Hypothalamus (tissue), 51 donors: ENCODE measurements at regions not wholly inside any gene's neighbourhood (a gene's known extent, or its start where the extent isn't known, plus 50 kb on each side); places are given as distances from the start of the nearest gene placed in this dataset.
"Not testable (repeated sequence)": the region's sequence is repeated elsewhere in the genome, so short reads cannot be mapped to it uniquely, and the experiment has no call there.

Source experiments
- DNase-seq, 51 donors: peaks; one replicate each; lab custom pipeline; 2025; lab: John Stamatoyannopoulos, UW

DNA sequence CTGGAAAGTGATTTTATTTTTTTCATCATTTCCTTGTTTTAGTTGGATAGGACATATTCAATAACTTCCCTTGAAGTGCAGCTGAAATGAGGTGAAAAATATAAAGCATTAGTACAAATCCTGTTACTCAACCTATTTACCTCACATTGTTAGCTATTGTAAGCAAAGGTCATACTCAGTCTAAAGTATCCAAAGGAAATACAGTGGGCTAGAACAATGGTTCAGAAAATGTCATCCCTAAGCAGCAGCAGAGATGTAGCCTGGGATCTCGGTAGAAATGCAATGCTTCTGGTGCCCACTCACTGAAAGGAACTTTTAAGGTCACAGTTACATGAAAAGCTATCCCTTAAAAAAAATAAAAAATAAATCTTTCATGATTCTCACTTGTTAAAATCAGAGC lies 300.6 kb downstream of the PPP4R3C start:
- no peak for DNase-seq

DNA sequence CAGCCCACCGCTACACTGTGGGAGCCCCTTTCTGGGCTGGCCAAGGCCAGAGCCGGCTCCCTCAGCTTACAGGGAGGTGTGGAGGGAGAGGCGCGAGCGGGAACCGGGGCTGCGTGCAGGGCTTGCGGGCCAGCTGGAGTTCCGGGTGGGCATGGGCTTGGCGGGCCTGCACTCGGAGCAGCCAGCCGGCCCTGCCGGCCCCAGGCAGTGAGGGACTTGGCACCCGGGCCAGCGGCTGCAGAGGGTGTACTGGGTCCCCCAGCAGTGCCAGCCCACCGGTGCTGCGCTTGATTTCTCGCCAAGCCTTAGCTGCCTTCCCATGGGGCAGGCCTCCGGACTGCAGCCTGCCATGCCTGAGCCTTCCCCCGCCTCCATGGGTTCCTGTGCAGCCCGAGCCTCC lies 306.2 kb downstream of the PPP4R3C start:
- not testable (repeated sequence) for DNase-seq

DNA sequence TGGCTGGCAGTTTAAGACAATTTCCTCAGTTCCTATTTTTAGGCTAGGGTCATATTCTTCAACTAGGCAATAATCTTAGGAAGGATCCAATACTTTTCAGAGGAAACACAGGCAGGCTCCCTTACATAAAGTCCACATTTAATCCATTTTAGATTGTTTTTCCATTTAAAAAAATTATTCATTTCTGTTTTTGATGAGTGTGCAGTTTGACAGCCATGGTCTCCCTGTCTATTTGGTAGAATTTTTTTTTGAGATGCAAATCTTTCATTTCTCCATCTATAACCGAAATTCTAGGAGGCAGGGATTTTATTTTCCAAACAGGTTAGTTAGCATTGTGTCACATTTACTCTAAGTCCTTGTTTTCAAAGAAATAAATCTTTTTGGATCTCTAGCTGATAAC lies 326.8 kb downstream of the PPP4R3C start:
- no peak for DNase-seq

DNA sequence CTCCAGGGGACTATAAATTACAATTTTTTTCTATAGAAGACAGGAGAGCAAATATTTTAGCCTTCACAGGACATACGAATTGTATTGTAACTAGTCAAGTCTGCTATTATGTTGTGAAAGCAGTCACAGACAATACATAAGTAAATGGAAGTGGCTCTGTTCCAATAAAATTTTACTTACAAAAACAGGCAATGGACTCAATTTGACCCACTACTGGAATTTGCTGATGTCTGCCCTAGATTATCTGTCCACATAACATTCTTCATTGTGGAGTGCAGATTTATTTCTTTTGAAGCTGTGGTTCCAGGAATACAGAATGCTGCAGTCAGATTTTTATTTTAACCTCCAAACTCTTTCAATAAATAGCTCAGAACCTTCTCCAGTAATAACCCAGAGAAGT lies 330.3 kb downstream of the PPP4R3C start:
- no peak for DNase-seq

DNA sequence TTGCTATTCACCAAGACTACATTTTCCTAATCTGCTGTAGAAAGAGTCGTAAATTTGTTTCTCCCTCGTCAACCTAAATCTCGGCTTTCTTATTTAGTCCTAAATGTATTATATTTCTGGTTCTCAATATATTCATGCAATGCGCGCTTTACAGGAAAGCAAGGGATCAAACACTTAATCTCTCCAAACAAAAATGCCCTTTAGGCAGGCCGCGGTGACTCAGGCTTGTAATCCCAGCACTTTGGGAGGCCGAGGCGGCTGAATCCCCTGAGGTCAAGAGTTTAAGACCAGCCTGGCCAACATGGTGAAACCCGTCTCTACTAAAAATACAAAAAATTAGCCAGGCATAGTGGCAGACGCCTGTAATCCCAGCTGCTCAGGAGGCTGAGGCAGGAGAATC lies 376.0 kb downstream of the PPP4R3C start:
- not testable (repeated sequence) for DNase-seq

DNA sequence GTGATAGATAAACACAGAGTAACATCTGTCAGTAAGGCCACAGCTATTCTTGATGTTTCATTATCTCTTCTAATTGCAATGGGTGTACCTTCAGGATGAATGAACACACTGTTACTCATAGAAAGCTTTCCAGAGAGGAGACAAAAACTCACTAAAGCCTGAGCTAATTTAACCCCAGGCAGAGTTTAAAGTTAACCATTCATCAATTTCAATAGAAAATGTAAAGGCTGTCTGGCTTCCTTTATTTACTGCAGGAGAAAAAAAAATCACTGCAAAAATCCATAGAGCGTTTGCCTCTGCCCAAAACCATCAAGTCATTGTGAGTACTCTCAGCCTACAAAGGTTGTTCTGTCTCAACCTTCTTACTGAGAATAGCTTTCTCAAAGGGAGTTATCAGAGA lies 376.9 kb downstream of the PPP4R3C start:
- DNase-seq = no peak

DNA sequence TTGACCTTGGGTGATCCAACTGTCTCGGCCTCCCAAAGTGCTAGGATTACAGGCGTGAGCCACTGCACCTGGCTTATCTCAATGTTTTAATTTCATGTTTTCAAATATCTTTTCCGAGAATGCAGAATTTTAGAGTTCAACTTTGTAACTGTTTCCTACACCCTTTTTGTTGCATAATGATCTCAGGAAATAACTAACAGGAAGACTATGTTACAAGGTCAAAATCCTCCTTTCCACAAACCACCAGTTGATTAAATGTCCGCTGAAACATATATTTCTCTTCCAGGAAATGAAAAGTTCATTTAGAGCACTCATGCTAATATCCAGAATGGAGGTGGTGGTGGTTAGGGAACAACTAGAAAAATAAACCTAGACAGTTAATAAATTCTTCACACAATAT lies 377.8 kb downstream of the PPP4R3C start:
- no peak for DNase-seq

DNA sequence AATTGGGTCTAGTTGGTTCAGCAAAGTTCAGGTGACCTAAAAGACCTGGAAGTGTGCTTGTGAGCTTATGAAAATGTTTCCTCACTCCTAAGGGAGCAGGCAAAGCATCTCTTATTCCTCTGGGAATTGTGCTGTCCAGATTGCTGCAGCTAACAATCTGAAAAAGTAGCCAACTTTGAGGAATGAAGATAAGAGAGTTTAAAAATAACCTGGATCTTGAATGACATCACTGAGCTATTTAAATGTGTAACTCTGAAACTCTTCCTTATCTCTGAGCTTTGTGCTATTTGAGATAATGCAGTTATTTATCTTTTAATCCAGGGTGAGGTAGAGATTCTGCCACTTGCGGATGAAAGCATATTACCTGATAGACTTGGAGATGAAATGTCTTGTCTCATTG lies 384.8 kb downstream of the PPP4R3C start:
- DNase-seq = no peak

DNA sequence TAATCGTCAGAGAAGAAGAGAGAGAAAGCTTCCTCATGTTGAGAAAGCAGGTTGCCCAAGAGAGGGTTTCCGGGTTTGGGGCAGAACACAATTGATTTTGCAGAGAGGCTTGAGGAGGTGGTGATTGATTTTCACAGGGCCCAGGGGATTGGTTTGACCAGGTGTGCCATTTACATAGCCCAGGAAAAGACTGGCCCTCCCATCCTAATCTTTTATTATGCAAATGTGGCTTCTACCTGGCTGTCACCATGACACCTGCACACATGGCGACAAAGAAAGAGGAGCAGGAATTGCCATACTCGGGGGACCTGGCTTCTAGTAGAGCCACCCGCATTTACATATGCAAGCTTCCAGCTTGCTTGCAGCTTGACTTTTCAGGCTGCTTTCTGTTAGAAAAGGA lies 405.3 kb downstream of the PPP4R3C start:
- DNase-seq = no peak

DNA sequence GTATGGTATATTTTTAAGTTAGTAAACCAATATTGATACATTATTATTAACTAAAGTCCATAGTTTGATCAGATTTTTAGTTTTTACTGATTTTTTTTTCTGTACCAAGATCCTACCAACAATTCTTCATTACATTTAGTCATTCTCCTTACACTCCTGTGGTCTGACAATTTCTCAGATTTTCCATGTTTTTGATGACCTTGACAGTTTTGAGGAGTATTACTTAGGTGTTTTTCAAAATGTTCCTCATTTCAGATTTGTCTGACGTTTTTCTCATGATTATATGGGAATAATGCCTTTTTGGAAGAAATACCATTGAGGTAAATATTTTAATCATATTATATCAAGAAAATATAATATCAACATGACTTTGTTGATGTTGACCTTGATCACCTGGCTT lies 423.8 kb downstream of the PPP4R3C start:
- no peak for DNase-seq

DNA sequence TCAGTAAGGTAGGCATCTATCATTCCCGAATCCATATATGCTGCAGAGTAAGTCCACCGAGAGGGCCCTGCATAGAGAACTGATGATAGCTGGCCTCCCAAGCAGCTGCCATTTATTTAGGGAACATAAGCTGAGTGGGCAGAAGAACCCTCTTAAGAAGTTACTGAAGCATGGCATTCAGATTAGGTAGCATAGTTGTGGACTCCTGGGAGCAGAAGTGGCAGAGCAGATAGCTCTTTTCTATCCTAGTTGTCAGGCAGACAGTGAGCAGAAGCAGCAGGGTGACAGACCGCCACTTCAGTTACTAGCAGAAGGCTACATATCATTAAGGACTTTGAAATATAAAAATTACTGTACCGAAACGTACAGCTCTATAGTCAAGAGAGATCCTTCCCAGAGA lies 454.7 kb downstream of the PPP4R3C start:
- no peak for DNase-seq

DNA sequence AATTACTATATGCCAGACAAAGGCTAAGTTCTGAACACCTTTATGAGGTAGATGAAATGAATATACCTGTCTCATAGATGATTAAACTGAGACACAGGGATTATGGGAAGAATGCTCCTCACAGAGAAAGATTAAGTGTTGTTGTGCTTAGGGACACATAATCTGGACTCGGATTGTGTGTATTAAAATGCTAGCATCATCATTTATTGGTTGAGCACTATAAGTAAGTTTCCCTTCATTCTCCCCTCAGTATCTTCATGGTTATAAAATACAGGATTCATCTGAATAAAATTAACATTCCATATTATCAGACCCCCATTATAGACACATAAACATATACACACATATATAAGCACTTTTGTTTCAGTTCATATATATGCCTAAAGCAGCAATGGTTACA lies 463.5 kb downstream of the PPP4R3C start:
- DNase-seq = no peak

DNA sequence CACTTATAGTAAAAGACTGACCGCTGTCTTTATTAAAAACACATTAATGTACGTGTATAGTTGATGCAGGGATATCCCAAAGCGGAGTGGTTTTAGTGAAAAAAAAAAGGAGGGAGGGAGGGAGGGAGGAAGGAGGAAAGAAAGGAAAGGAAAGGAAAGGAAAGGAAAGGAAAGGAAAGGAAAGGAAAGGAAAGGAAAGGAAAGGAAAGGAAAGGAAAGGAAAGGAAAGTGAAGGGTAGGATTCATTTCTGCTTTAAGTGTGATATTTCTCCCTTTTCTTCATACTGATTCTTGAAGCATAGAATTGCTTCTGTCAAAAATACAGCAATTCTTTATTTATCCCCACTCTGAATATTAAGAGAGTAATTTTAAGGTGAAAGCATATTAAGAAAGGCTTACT lies 504.9 kb downstream of the PPP4R3C start:
- DNase-seq = no peak

DNA sequence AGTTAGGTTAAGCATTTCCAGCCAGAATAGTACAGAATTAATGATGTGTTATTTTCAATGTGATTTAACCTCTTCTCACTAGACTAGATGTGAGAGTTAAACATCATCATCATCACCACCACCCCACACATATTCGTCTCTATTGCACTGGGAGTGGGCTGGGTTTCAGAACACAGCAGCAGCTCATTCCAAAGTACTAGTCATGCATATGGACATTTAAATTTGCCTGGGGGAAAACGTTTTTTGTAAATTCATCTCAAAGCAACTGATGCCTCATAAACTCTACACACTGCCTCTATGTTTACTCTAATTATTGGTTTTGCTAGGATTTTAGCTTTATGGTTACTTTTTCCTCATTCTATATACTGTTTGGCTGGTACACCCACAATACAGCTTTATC lies 509.1 kb downstream of the PPP4R3C start:
- no peak for DNase-seq

DNA sequence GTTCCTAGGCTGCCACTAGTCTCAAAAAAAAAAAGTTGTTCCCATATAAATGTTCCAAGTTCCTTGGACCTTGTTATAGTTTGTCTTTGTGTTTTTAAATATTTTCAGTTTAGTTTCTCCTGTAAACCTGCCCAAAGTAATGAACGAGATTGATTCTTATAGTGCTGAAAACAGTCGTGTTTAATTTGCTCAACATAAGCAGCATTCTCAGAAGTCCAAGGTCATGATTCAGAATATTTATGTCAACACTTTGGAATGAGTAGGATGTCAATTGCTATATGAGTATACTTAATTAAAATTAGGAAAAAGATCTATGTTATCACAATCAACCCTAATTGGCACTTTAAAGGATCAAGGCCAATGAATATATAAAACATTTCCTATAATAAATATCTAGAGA lies 510.9 kb downstream of the PPP4R3C start:
- no peak for DNase-seq

DNA sequence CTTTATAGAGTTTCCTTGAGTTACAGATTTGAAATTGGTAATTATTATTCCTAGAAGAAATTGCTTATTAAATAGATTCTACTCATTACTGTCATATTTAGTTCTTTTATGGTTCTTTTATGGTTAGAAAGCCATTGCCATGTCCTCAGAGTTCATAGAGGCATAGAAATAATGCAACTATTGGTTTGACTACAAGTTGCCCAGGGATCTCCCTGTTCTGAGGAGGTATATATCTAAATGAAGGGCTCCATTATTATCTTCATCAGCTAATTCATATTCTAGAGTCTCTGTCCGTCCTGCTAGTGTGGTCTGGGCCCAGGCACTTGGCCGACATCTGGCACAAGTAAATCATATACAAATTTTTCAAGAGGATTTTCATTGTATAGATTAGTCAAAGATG lies 535.7 kb downstream of the PPP4R3C start:
- DNase-seq = no peak

DNA sequence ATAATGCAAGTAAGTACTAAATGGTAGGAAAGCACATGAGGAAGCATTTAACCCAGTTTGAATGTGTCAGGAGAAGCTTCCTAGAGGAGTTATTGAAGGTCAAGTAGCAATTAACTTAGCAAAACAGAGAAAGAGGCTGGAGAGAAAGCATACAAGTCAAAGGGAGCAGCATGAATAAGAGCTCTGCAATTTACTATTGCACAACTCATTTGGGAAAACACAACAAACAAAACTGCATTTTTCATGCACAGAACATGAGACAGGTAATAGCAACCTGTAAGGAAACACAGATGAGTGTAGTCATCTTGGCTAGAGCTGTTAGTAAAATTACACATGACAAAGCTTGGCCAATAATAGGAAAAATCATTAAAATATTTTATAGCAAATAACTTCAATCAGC lies 538.1 kb downstream of the PPP4R3C start:
- no peak for DNase-seq

DNA sequence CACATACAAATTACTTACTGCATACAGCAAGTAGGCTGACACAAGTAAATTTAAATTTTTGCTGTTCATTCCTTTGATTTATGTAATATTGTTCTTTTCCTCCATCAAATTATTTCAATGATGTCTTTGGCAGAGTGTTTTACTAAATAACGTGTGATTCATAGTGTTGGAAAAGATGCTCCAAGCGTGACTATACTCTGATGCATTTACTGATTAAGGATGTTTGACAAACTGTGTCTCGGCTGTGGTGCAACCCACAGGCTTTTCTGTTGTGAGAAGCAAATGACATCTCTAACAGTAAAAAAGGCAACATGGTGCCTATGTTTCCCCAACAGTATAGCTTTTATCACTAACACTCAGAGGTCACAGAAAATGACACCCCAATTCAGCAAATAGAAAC lies 540.9 kb downstream of the PPP4R3C start:
- DNase-seq = no peak

DNA sequence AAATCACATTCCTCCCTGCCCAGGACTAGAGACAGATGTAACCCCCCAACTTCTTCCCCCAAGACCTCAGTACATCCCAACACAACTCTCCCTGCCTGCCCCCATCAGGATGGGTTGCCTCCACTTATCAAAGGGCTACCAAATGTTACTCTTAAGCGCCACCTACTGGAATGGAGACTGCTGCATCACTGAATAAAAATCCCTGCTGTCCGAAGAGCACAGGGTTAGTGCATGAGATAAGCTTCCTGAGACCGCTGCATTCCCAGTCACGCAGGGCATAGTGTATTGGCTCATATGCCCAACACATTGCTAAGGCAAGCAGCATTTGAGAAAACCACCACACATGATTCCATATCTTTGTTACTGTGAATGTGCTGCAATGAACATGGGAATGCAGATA lies 544.5 kb downstream of the PPP4R3C start:
- DNase-seq = peak in 4 of 51 donors; percentile 0 to 1 (median 0)

DNA sequence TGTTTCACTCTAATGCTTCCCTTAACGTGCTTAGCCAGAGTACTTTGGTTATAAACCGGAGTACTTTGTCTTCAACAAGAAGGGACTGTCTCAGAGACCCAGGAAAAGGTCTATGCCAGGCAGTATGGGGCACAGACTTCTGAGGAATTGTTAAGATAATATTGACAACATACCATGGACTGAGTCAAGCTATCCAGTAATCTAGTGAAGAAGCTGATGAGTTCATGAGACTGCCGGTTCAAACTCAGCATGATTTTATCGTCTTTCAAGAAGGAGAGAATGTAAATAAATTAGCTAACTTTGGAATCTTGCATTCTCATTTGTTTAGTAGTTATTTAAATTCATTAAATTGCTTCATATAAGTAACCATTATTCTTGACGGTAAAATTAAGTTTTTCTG lies 546.1 kb downstream of the PPP4R3C start:
- DNase-seq = no peak

DNA sequence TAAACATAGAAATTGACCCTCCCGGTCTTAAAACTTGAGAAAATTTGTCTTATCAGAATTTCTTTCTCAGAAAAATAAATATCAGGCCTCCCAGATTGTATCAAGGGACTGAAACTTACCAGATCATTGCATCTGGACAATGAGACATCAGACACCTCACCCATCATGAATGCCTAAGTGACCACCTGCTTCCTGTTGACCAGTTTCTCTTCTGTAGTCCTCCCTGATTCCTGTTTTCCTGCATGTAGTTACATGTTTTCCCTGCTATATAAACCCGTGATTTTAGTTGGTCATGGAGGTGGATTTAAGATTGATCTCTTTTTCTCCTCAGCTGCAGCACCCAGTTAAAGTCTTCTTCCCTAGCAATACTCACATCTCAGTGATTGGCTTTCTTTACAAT lies 548.1 kb downstream of the PPP4R3C start:
- no peak for DNase-seq

DNA sequence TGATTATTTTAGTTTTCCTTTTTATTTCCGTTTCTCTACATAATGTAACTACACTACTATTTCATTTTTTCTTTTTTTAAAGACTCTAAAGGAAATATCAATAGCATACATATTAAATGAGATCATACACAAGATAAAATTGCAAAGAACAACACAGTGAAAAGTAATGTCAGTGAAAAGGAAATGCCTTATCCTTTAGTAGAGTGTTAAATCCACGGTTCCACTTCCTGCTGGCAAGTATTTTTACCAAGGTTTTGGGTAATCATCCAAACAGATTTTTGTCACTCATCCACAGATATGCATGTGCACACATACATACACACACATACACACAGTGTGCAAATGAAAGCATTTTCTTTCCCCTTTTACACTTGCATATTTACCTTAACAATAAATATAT lies 548.9 kb downstream of the PPP4R3C start:
- no peak for DNase-seq

DNA sequence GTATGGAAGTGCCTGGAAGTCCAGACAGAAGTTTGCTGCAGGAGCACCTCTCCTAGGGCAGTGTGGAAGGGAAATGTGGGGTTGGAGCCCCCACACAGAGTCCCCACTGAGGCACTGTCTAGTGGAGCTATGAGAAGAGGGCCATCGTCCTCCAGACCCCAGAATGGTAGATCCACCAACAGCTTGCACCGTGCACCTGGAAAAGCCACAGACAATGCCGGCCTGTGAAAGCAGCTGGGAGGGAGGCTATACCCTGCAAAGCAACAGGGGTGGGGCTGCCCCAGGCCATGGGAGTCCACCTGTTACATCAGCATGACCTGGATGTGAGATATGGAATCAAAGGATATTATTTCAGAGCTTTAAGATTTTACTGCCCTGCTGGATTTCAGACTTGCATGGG lies 551.4 kb downstream of the PPP4R3C start:
- not testable (repeated sequence) for DNase-seq

DNA sequence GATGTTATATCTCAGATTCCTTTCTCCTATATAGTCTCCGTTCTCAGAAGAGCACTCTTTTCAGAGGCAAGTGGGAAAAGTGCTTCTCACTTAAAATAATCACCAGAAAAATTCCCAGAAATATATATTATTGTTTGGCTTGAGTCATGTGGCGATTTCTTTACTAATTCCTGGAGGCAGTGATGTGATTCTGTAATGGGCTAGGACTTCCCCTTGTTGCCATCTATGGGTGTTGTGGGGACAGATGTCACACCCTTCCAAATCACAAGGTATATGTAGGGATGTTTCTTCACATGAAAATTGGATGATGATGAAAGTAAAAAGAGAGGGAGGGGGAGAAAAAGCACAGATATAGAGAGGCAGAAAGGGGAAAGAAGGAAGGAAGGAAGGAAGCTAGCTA lies 553.4 kb downstream of the PPP4R3C start:
- no peak for DNase-seq
